LHCN-M2 (cell line): ENCODE measurements at regions not wholly inside any gene's neighbourhood (a gene's known extent, or its start where the extent isn't known, plus 50 kb on each side); places are given as distances from the start of the nearest gene placed in this dataset.
A peak's percentile ranks its signal among the peaks of the same experiment; 100 is the strongest.

Source experiments
- DNase-seq: peaks from one replicate; pipeline ENCODE4 v3.0.0-alpha.2; 2012; ENCODE audit warnings: low read depth

GRCh38 chr6:113595911-113596376, 261.2 kb upstream of the MARCKS start:
- DNase-seq, result no peak

DNA sequence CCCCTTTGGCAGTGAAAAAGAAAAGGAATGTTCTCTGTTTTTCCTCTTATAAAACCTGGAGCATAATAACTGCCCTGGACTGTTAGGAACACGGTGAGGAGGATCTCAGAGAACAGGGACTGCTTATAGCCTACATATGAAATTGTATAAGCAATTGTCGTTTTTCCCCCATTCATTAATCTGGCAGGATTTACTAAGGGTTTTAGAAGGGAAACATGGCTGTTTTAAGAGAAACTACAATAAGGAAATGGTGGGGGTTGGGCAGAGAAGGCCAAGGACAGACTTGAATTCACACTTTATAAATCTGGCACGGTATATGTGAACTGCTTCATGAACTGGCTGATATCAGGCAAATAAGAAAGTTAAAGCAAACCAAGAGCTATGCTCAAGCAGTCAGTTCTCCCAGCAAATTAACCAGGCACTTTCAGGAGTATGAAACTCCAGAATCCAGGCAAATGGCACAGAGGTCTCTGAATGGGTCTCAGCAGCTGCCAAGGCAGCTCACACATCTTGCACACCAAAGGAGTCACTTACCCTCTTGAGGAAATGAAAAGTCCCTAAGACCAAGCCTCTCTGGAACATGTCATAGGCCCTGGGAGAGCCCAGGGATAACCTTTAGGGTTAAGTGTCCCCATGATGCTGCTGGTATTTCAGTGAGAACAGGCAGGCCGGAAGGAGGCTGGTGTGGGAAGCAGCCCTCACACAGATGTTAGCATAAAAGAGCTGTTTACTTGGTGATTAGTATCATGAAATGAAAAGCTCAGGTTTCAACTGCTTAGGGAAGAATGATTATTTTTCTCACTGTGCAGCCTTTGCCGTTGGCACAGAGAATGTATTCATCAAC, 260.5 kb upstream of the MARCKS start:
- DNase-seq, result peak; percentile 74

- DNase-seq, result peak; percentile 89
These were observed 259.9 kb upstream of the MARCKS start for GRCh38 chr6:113597231-113597583.

- DNase-seq, result no peak
These were observed 258.4 kb upstream of the MARCKS start for GRCh38 chr6:113598786-113599185.

- DNase-seq, result peak; percentile 54
These were observed 257.7 kb upstream of the MARCKS start for GRCh38 chr6:113599444-113599843.

DNA sequence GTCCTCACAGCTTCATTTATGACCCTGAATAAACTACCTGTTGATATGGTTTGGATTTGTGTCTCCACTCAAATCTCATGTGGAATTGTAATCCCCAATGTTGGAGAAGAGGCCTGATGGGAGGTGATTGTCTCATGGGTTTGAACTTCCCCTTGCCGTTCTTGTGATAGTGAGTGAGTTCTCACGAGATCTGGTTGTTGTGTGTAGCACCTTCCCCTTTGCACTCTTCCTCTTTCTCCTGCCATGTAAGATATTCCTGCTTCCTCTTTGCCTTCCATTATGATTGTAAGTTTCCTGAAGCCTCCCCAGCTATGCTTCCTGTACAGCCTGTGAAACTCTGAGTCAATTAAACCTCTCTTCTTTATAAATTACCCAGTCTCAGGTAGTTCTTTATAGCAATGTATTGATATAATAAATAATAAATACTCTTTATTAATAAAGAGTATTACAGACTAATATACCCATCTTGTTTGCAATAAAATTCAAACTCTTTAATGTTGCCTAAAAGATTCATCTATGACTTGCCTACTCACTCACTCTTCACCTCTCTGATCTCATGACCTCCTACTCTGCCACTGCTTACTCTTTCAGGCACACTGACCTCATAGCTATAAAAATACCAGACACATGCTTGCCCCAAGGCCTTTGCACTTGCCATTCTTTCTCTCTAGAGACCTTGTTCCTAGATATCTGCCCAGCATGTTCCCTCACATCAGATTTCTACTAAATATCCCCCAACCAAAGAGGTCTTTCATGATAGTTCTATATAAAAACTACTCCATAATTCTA, 256.4 kb upstream of the MARCKS start:
- DNase-seq, result no peak

GRCh38 chr6:113607821-113608545, 249.2 kb upstream of the MARCKS start:
- no peak for DNase-seq

GRCh38 chr6:113610377-113610988, 246.7 kb upstream of the MARCKS start:
- no peak for DNase-seq

GRCh38 chr6:113616701-113617274, 240.4 kb upstream of the MARCKS start:
- peak; percentile 22 for DNase-seq

DNA sequence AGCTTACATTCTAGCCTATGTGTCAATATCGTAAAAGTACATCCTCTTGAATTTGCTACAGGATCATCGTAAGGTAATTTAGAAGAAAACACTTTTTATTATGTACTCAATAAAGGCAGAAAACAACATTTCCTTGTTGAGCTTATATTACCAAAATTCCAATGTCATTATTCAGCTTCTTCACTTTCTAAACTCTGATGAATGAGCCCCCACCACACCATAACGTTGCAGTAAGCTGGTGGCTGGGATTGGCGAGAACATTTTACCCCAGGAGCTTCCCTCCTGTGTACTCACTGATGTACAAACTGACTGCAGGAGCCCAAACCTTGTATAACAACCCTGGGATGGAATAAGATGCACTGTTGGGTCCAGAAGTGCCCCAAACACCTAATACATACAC, 238.1 kb upstream of the MARCKS start:
- DNase-seq, result peak; percentile 34

DNA sequence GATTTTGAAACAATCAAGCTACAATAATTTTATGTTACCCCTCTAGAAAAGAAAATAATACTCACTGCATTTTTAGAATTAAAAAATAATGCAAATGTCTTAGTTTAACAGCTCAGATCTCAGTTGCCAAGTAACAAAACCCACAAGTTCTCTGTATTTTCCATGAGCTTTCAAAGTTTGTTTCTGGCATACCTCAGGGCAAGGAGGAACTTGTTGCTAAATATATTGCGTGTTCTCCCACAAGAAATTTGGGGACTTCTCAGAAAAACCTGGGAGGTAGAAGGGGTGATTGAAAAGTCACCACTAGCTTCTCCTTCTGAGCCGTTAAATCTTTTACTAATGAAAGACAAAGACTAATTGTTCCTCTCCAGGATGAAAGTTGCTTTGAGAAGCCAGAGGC, 236.8 kb upstream of the MARCKS start:
- DNase-seq, result no peak

- no peak for DNase-seq
These were observed 234.9 kb upstream of the MARCKS start for GRCh38 chr6:113622254-113622653.

- no peak for DNase-seq
These were observed 234.0 kb upstream of the MARCKS start for GRCh38 chr6:113623129-113623528.

DNA sequence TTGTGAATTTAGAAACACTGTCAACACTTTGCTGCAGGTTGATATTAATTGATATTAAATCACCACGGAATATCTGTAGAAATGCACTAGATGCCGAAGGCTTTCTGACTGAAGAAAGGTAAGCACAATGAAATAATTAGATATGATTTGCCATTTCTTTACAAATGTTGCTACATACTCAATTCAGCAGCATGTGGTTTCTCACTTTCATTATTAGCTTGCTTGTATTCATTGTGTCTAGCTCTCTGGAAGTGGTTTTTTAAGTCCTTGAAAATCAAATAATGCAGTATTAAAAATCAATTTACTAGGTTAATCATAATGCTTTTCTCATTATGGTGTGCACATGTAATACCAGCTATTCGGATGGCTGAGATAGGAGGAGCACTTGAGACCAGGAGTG, 231.3 kb upstream of the MARCKS start:
- DNase-seq, result no peak

- no peak for DNase-seq
These were observed 230.7 kb upstream of the MARCKS start for GRCh38 chr6:113626475-113626874.

DNA sequence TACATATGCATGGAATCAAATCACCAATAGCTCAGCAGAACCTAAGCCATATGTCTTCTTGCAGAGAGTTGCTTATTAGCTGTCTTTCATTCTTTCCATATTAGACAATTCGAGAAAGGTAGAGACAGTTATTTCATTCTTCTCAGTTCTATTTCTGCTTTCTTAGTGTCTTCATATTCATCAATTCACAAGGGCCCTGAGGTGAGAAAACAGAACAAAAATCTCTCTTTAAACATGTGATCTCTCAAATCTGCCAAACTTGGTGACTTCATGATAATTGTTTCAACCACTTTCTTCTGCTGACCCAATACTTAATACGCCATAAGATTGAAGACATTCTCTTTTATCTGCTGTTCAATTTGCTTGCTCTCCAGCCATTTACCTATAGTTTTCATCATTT, 229.7 kb upstream of the MARCKS start:
- DNase-seq, result no peak

- no peak for DNase-seq
These were observed 227.9 kb upstream of the MARCKS start for GRCh38 chr6:113629256-113629655.

- DNase-seq, result no peak
These were observed 227.0 kb upstream of the MARCKS start for GRCh38 chr6:113629975-113630737.

DNA sequence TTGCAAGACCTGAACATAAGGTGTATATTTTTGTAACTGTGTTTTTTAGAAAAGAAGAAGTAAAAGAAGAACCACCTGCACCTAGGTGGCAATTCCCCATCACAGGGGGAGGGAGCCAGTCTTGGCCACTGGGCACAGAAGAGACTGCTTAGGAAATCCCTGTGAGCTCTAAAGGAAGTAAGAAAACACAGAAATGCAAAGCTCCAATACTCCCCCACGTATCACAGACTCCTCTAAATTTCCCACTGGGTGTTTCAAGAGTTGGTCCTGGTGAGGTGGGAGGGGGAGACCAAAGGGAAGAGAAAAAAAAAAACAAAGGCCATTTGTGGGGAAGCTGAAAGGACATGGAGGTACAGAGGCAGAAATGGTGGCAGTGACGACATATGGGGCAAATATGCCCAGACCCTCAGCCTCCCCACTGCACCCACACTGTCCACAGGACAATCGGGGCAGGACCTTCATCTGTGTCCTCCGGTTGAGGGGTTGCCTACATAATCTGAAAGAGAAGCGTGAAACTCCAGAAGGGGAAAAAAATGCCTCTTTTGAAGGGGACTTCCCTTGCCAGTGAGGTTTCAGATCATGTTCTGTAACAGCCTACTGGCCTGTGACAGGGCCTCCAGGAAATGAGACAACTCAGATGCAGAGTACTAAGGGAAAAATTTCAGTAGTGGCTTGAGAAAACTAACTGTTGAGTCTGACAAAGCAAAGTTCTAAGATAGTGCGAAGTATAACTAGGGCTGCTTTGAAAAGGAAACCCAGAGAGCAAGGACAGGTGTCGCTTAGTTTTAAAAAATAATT, 226.2 kb upstream of the MARCKS start:
- no peak for DNase-seq

DNA sequence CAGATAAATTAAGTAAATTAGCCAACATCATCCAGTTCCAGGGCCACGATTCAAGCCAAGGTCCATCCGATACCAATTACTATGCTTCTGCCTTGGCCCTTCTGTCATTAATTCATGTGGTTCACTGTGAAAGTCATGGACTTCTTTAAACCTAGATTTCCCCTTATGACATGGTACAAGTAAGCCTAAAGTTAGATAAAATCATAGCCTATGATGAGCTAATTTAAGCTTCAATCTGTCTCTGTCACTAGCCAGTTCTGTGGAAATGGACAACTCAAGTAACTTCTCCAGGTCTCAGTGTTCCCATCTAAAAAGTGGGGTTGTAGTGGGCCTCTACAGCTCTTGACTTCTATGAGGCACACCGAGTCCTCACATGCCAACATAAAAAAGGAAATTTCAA, 225.5 kb upstream of the MARCKS start:
- DNase-seq, result no peak
